SK-N-SH treated with all-trans-retinoic acid at 6 μM for 48 hours (cell line): ENCODE measurements at regions not wholly inside any gene's neighbourhood (a gene's known extent, or its start where the extent isn't known, plus 50 kb on each side); places are given as distances from the start of the nearest gene placed in this dataset.

ENCODE experiments used
- ATAC-seq: fragments of 200-7000 bp; cut with Tn5 transposase; 3 replicates; pipeline ENCODE4 v1.9.1; 2020; ENCODE audit warnings: mild to moderate bottlenecking, moderate library complexity
- ARNTL ChIP-seq: fragments of 450-650 bp; formaldehyde crosslinking; IDR thresholded peaks from 2 replicates; pipeline ENCODE4 v1.5.0; 2020; ENCODE audit warnings: low read depth, mild to moderate bottlenecking, moderate library complexity, borderline replicate concordance
- BACH2 ChIP-seq: fragments of 250-450 bp; sonication (Bioruptor Pico); IDR thresholded peaks from 2 replicates; pipeline ENCODE4 v1.9.0; 2021; ENCODE audit warnings: mild to moderate bottlenecking, borderline replicate concordance
- CREB5 ChIP-seq: fragments of 250-450 bp; sonication (Bioruptor Pico); IDR thresholded peaks from 2 replicates; pipeline ENCODE4 v1.5.1; 2020; ENCODE audit warnings: low read depth, mild to moderate bottlenecking, moderate library complexity
- CSDC2 ChIP-seq: fragments of 250-450 bp; sonication (Bioruptor Pico); IDR thresholded peaks from 2 replicates; pipeline ENCODE4 v1.5.0; 2020; ENCODE audit warnings: mild to moderate bottlenecking, moderate library complexity
- ESRRG ChIP-seq: fragments of 250-450 bp; sonication (Bioruptor Pico); IDR thresholded peaks from 2 replicates; pipeline ENCODE4 v1.6.1; 2021; ENCODE audit warnings: mild to moderate bottlenecking
- GLIS3 ChIP-seq: fragments of 250-450 bp; sonication (Bioruptor Pico); IDR thresholded peaks from 2 replicates; pipeline ENCODE4 v1.5.0; 2020; ENCODE audit warnings: mild to moderate bottlenecking, moderate library complexity
- ISL1 ChIP-seq: fragments of 250-450 bp; sonication (Bioruptor Pico); IDR thresholded peaks from 2 replicates; pipeline ENCODE4 v2.1.2; 2022; ENCODE audit warnings: mild to moderate bottlenecking, moderate library complexity
- OSR1 ChIP-seq: fragments of 250-450 bp; sonication (Bioruptor Pico); IDR thresholded peaks from 2 replicates; pipeline ENCODE4 v1.8.0; 2022; ENCODE audit warnings: moderate library complexity, mild to moderate bottlenecking, inconsistent platforms
- PATZ1 ChIP-seq: fragments of 250-450 bp; sonication (Bioruptor Pico); IDR thresholded peaks from 2 replicates; pipeline ENCODE4 v1.8.0; 2020; ENCODE audit warnings: mild to moderate bottlenecking, moderate library complexity, borderline replicate concordance
- POU6F1 ChIP-seq: fragments of 250-450 bp; sonication (Bioruptor Pico); IDR thresholded peaks from 2 replicates; pipeline ENCODE4 v1.8.0; 2021; ENCODE audit warnings: low read depth, mild to moderate bottlenecking, moderate library complexity, borderline replicate concordance
- PPARA ChIP-seq: fragments of 250-450 bp; sonication (Bioruptor Pico); IDR thresholded peaks from 2 replicates; pipeline ENCODE4 v1.5.0; 2020; ENCODE audit warnings: mild to moderate bottlenecking, borderline replicate concordance
- RARB ChIP-seq: fragments of 250-450 bp; sonication (Bioruptor Pico); IDR thresholded peaks from 2 replicates; pipeline ENCODE4 v1.8.0; 2021; ENCODE audit warnings: mild to moderate bottlenecking, moderate library complexity
- SNAI2 ChIP-seq: fragments of 250-450 bp; sonication (Bioruptor Pico); IDR thresholded peaks from 2 replicates; pipeline ENCODE4 v1.5.0; 2020; ENCODE audit warnings: mild to moderate bottlenecking, moderate library complexity
- TCF4 ChIP-seq: fragments of 250-450 bp; sonication (Bioruptor Pico); IDR thresholded peaks from 2 replicates; pipeline ENCODE4 v1.8.0; 2021; ENCODE audit warnings: mild to moderate bottlenecking, moderate library complexity, borderline replicate concordance
- TOX ChIP-seq: fragments of 250-450 bp; sonication (Bioruptor Pico); IDR thresholded peaks from 2 replicates; pipeline ENCODE4 v1.8.0; 2021; ENCODE audit warnings: mild to moderate bottlenecking, moderate library complexity, borderline replicate concordance
- TSHZ2 ChIP-seq: fragments of 250-450 bp; sonication (Bioruptor Pico); IDR thresholded peaks from 2 replicates; pipeline ENCODE4 v1.5.0; 2020; ENCODE audit warnings: mild to moderate bottlenecking, moderate library complexity
- ZC3H10 ChIP-seq: fragments of 250-450 bp; sonication (Bioruptor Pico); IDR thresholded peaks from 2 replicates; pipeline ENCODE4 v1.5.1; 2021; ENCODE audit warnings: mild to moderate bottlenecking, moderate library complexity
- ZFP3 ChIP-seq: fragments of 250-450 bp; sonication (Bioruptor Pico); IDR thresholded peaks from 2 replicates; pipeline ENCODE4 v1.5.0; 2020; ENCODE audit warnings: mild to moderate bottlenecking, moderate library complexity
- ZFP30 ChIP-seq: fragments of 450-650 bp; formaldehyde crosslinking; IDR thresholded peaks from 2 replicates; pipeline ENCODE4 v1.5.0; 2022; ENCODE audit warnings: mild to moderate bottlenecking, moderate library complexity
- ZNF565 ChIP-seq: fragments of 450-650 bp; formaldehyde crosslinking; conservative IDR thresholded peaks from 2 replicates; pipeline ENCODE4 v1.5.0; 2020; ENCODE audit warnings: low read depth, mild to moderate bottlenecking, moderate library complexity
- ZNF70 ChIP-seq: fragments of 450-650 bp; formaldehyde crosslinking; IDR thresholded peaks from 2 replicates; pipeline ENCODE4 v1.5.0; 2020; ENCODE audit warnings: mild to moderate bottlenecking, moderate library complexity
- ZNF8 ChIP-seq: fragments of 450-650 bp; formaldehyde crosslinking; IDR thresholded peaks from 2 replicates; pipeline ENCODE4 v1.5.0; 2020; ENCODE audit warnings: mild to moderate bottlenecking, moderate library complexity

- no peak; the same call in 2 of the 3 replicates for ATAC-seq
Measured at GRCh38 chr1:234875953-234876855, 252.4 kb downstream of the TOMM20 start.

GRCh38 chr1:234875328-234875952 is 253.2 kb downstream of the TOMM20 start:
- no peak for ATAC-seq
- TF ChIP-seq ISL1 (CRISPR knock-in tag) = no peak
- no peak for TF ChIP-seq POU6F1 (CRISPR knock-in tag)
- TF ChIP-seq SNAI2 (CRISPR knock-in tag) = no peak
- no peak for TF ChIP-seq ZFP30 (CRISPR knock-in tag)
- TF ChIP-seq OSR1 (CRISPR knock-in tag) = no peak
- TF ChIP-seq ZNF70 (CRISPR knock-in tag) = no peak

More at GRCh38 chr1:234875953-234876855, 252.4 kb downstream of the TOMM20 start:
- TF ChIP-seq ZC3H10 (CRISPR knock-in tag) = no peak
- no peak for TF ChIP-seq ZNF565 (CRISPR knock-in tag)
- no peak for TF ChIP-seq TOX (CRISPR knock-in tag)
- no peak for TF ChIP-seq TCF4 (CRISPR knock-in tag)
- no peak for TF ChIP-seq ZFP30 (CRISPR knock-in tag)
- no peak for TF ChIP-seq ZNF8
- TF ChIP-seq ISL1 (CRISPR knock-in tag) = no peak
- TF ChIP-seq PPARA (CRISPR knock-in tag) = no peak
- no peak for TF ChIP-seq ESRRG (CRISPR knock-in tag)
- no peak for TF ChIP-seq BACH2
- TF ChIP-seq TSHZ2 (CRISPR knock-in tag) = no peak
- TF ChIP-seq SNAI2 (CRISPR knock-in tag) = no peak
- TF ChIP-seq OSR1 (CRISPR knock-in tag) = no peak
- TF ChIP-seq RARB (CRISPR knock-in tag) = no peak
- TF ChIP-seq ZFP3 (CRISPR knock-in tag) = no peak
- TF ChIP-seq GLIS3 (CRISPR knock-in tag) = no peak
- no peak for TF ChIP-seq PATZ1 (CRISPR knock-in tag)
- TF ChIP-seq CREB5 (CRISPR knock-in tag) = no peak
- TF ChIP-seq ARNTL = no peak
- no peak for TF ChIP-seq CSDC2
